Neural progenitor cell (in vitro differentiated cells): ENCODE measurements at regions not wholly inside any gene's neighbourhood (a gene's known extent, or its start where the extent isn't known, plus 50 kb on each side); places are given as distances from the start of the nearest gene placed in this dataset.

Source experiments
- EZH2 ChIP-seq: fragments of 200-600 bp; sonication (generic); IDR thresholded peaks from 2 replicates; pipeline ENCODE4 v1.6.1; 2017; ENCODE audit warnings: antibody characterized with exemption, mild to moderate bottlenecking, moderate library complexity
- EZH2phosphoT487 ChIP-seq: fragments of 200-600 bp; sonication (generic); IDR thresholded peaks from 2 replicates; pipeline ENCODE4 v1.6.1; 2017; ENCODE audit warnings: antibody characterized with exemption
- TF ChIP-seq, protein P1 (sequence below): fragments of 200-600 bp; sonication (generic); IDR thresholded peaks from 2 replicates; pipeline ENCODE4 v1.5.1; 2017; ENCODE audit warnings: antibody characterized with exemption, mild to moderate bottlenecking

DNA sequence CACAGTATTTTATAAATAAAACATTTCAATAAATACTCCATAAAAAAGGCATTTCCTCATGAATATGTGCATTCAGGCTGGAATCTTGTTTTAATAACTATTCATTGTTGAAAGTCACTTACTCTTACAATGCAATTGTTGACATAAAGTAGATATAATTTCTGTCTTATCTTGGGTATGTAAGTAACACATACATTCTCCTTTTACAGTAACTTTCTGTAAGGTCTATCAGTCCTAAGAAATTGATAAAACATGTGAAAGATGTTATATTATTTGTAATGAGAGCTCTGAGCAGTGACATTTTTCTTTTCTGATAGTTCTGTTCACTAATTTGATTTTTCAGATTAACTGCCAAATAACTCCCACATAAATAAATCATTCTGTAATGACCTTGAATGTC, 1249.2 kb downstream of the STIM2 start:
- TF ChIP-seq, protein P1, sequence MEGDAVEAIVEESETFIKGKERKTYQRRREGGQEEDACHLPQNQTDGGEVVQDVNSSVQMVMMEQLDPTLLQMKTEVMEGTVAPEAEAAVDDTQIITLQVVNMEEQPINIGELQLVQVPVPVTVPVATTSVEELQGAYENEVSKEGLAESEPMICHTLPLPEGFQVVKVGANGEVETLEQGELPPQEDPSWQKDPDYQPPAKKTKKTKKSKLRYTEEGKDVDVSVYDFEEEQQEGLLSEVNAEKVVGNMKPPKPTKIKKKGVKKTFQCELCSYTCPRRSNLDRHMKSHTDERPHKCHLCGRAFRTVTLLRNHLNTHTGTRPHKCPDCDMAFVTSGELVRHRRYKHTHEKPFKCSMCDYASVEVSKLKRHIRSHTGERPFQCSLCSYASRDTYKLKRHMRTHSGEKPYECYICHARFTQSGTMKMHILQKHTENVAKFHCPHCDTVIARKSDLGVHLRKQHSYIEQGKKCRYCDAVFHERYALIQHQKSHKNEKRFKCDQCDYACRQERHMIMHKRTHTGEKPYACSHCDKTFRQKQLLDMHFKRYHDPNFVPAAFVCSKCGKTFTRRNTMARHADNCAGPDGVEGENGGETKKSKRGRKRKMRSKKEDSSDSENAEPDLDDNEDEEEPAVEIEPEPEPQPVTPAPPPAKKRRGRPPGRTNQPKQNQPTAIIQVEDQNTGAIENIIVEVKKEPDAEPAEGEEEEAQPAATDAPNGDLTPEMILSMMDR, result no peak
- TF ChIP-seq EZH2phosphoT487 (no peak), EZH2 (no peak)
